Inferior parietal cortex (tissue), 1 donor: ENCODE measurements at regions not wholly inside any gene's neighbourhood (a gene's known extent, or its start where the extent isn't known, plus 50 kb on each side); places are given as distances from the start of the nearest gene placed in this dataset.
A peak's percentile ranks its signal among the peaks of the same experiment; 100 is the strongest.

Source experiments
- DNase-seq: peaks from one replicate; pipeline ENCODE4 v3.0.0-alpha.2; 2016; ENCODE audit errors: extremely low spot score

DNA sequence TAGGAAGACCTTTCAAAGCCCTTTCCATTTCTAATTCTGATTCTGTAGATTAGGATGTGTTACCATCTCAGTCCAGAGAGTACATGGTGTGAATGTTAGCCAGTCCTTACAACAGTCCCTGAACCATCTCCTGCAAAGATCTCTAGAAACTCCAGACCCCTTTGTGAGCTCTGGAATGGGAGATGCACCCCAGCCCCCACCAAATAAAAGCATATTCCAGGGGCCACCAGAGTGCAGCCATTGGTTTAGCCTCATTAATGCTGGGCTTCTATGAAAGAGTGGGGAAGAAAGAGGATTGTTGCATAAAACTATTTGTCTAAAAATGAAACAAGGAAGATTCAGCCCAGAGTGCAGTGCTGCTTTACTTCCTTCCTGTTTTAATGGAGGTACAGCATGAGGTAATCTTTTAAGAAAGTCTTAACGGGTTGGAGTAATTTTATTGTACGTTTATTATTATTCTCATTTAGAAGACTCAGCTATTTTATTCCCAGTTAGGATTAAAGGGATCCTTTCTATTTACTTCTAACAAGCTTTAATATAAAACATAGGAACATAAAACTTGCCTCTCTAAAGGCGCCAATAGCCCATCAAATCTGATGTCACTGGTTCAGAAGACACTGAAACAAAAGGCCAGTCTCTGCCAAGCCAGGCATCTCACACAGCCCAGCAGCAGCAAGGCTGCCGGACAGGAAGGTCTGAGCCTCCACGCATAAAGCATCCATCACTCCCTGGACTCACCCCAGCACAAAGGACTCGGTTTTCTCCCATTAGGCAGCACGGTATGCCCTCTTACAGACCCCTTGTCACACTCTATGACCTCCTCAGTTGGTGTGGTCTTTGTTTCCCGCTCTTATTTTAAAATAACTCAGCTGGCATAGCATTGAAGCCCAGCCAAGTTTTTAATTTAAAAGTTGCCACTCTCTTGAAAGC is 203.9 kb upstream of the BLID start:
- DNase-seq = peak; percentile 56

DNA sequence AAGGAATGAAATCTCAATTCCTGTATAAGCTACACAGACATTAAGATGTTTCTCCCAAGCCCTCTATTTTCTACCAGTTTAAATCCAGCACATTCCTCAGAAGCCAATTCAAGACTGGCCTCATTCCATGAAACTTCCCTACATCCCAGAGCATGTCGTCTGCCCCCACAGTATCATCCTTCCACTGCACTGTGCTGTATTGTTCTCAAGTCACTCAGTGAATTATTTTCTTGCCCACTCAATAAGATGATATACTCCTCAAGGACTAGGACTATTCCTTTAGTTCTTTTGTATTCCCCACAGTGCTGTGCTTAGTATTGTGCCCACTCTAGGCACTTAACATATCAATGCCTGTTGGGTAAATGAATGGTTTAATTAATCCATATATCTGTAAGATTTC is 203.1 kb upstream of the BLID start:
- no peak for DNase-seq

- no peak for DNase-seq
These were observed 201.3 kb upstream of the BLID start for GRCh38 chr11:122317305-122317704.

GRCh38 chr11:122313581-122313980 is 197.6 kb upstream of the BLID start:
- no peak for DNase-seq

DNA sequence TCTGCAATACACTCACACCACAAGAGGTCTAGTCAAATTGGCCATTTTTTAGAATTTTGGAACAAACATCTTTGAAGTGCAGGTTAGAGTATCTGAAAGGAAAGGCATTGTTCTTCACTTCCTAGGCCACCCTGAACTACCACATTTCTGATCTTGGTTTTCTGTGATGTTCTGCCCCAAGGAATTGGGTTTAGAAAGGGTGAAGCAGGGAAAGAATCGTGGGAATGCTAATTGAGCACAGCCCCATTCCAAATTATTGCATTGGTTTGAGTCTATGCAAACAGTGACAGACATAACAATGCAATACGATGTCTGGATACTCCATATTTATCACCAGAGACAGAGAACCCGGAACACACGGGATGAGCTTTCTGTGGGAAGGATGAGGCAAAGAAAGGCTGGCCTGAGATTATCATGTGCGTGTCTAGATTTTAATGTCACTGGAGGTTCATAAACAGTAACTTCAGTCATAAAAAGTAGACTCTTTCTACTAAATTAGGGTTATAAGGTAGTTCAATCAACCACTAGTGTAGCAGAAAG is 195.3 kb upstream of the BLID start:
- no peak for DNase-seq

GRCh38 chr11:122310766-122311165 is 194.8 kb upstream of the BLID start:
- peak; percentile 59 for DNase-seq

- DNase-seq = peak; percentile 76
These were observed 193.4 kb upstream of the BLID start for GRCh38 chr11:122309262-122309925.

GRCh38 chr11:122308226-122308625 is 192.2 kb upstream of the BLID start:
- DNase-seq = peak; percentile 54

DNA sequence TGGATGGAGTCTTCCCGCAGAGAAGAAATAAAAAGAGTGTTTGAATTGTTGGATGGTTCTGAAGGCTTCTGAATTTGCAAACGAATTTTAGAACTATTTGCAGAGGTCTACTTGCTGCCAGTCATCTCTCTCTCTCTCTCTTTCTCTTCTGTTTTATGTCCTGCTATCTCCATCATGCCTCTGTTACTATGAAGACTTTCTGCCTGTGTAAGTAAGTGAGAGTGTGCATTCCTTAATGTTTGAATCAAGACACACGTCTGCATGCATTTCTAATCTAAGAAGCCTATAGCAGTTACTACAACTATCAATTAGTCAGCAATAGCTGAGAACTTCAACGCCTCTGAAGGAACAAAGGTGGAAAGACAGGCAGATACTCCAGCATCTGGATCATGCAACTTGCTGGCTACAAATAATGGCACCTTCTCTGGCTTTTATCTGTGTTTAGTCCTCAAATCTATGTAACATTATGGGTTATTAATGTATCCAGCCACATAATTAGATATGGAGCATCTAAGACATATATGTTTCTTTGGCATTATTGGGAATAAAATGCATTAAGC is 191.5 kb upstream of the BLID start:
- peak; percentile 70 for DNase-seq

DNA sequence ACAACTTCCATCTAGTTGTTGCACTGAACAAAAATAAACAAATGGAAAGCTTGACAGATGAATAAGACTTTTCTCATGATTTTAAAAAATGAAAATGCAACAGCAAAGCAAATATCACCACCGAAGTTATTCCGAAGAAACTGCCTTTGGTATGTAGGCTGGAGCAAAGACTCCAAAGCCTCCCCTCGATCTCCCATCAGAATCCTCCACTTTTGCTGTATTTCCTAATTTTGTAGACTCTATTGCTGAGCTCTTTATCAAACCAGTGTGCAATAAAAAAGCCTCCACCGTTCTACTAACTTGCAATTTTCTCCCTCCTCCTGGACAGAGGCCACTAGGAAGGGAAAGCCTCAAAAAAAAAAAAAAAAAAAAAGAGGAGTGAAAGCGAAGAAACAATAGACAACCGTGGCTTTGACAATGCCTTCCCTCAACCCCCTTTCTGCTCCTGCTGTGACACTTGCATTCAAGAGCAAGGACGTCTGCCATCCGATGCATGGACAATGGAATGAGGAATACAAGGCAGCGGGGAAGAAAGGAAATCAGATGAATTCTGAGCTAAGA is 190.9 kb upstream of the BLID start:
- DNase-seq = peak; percentile 64

- peak; percentile 40 for DNase-seq
These were observed 189.7 kb upstream of the BLID start for GRCh38 chr11:122305426-122306320.

- DNase-seq = no peak
These were observed 189.0 kb upstream of the BLID start for GRCh38 chr11:122304973-122305372.

GRCh38 chr11:122304306-122304705 is 188.3 kb upstream of the BLID start:
- DNase-seq = no peak

DNA sequence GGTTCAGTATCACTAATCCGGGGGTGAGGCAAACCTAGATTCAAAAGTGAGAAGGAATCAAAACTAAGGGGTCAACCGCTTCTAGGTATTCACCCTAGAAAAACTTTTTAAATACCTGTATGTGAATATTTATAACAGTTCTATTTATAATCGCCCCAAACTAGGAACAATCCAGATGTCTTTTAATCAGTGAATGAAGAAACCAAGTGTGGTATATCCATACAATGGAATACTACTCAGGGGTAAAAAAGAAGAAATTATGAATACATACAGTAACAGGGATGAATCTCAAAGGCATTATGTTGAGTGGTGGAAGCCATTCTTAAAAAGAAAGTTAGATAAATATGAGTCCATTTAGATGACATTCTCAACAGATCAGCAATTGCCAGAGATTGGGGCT is 178.0 kb upstream of the BLID start:
- no peak for DNase-seq

- peak; percentile 61 for DNase-seq
These were observed 177.4 kb upstream of the BLID start for GRCh38 chr11:122293296-122294023.

DNA sequence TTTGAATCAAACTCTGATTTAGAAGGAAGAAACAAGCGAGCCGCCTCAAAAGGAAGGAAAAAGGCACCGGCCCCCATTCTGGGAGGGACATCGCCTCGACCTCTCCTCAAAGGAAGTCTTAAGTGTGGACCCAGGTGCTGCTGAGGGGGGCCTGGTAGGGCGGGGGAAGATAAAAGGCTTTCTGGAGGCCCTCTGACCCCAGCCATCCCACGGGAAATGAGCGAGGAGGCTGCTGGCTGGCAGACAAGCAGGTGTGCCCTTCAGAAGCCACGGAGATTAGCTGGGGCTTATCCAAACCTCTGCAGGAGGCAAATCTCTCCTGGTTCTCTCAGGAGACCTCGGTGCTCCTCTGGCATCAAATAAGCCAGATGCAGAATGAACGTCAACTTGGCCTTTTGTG is 171.4 kb upstream of the BLID start:
- DNase-seq = no peak

GRCh38 chr11:122285070-122285988 is 169.3 kb upstream of the BLID start:
- DNase-seq = no peak

- DNase-seq = no peak
These were observed 164.9 kb upstream of the BLID start for GRCh38 chr11:122280870-122281269.

- no peak for DNase-seq
These were observed 163.2 kb upstream of the BLID start for GRCh38 chr11:122279194-122279593.
